RKO (cell line): ENCODE measurements at regions not wholly inside any gene's neighbourhood (a gene's known extent, or its start where the extent isn't known, plus 50 kb on each side); places are given as distances from the start of the nearest gene placed in this dataset.

ENCODE experiments used
- DNase-seq: peaks from one replicate; pipeline ENCODE4 v3.0.0-alpha.2; 2016; ENCODE audit warnings: low spot score

DNA sequence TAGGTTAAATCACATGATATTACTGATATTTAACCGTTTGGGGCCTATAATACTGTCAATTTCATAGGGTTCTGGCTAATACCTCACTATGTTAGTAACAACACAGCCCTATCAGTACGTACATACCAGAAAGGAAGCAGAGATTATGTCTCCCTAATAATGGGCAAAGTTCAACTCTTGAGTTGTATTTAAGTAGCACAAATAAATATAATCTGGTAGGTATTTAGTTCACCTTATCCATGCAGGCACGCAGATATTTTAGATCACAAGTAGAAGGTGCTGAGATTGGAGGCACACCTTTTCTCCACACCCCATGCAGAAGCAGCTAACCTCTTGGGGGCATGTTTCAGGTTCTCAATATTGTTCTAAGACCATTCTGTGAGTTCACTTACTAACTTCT is 118.9 kb downstream of the IRS1 start:
- DNase-seq: no peak

DNA sequence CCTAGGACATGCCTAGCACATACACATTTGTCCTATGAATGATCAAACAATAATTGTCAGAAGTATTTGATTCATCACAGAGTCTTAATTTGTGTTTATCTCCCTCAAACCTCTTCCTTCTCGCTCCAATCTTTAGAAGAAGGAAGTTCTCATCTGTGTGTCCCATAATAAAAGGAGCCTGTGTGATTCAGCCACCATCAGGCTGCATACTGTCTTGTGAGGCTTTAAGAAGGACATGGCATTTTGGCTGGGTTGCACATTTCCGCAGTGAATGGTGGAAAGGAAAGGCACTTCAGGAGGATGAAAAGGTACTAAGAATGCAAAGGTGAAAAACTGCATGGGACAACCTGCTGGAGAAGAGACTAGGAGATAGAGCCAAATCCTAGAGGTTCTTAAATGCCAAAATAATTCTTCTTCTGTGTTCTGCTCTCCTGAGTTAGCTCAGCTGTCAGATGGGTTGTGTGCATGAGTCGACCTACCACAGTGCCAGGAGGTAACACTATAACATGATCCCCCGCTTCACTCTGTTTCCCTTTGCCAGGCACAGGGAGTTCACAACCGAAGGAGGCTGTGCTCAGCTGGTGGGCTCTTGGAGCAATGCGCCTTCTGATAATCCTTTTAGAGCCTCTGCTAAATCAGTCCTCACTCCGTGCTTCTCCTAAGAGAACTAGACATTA is 120.1 kb downstream of the IRS1 start:
- DNase-seq: no peak

DNA sequence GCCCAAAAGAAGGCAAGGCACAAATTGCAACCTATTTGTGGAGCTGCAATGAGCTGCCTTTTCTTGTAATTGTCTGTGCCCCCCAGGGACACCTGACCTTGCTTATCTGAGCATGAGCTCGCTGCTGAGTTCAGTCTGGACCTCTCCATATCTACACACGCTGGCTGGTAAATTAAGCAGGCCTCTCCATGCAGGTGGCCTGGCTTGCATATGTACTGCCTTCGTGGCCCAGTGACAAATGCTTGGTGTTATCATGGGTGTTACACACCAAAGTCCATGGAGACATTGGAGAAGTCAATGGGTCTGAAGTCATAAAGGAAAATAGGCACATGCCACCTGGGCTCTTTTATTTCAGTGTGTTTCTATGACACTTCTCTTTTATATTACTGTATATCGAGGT is 121.2 kb downstream of the IRS1 start:
- DNase-seq: no peak

DNA sequence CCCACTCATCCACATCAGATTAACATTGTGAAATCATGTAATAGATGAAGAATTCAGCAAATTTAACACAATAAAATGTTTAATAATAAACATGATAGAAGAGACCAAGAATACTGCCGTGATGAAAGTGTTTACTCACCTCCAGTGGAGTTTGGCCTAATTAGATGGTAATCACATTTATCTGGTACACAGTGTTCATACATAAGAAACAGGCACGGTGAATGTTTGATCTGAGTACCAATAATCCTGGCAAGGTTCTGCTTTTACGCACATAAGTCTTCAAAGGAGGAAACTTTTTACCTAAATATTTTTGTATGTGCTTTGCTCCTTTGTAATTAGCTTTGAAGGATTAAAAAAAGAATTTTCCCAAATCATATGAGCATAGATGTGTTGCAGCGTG is 122.5 kb downstream of the IRS1 start:
- no peak for DNase-seq

DNA sequence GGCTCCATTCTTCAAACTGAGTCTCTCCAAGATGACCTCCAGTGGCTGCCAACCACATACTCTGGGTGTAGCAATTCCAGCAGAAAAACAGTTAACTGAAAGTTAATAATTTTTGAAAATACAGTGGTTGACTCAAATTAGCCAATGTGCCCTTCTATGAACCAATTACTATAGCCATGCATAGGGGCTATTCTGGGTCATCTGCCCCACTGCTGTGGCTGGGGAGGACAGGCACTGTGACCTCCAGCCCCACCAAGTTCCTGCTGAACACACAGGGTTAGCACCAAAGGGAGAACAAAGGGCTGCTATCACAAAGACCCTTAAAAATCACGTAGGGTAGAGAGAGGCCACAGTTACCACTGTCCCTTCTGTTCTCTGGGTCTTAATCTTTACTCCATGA is 123.0 kb downstream of the IRS1 start:
- DNase-seq: no peak

DNA sequence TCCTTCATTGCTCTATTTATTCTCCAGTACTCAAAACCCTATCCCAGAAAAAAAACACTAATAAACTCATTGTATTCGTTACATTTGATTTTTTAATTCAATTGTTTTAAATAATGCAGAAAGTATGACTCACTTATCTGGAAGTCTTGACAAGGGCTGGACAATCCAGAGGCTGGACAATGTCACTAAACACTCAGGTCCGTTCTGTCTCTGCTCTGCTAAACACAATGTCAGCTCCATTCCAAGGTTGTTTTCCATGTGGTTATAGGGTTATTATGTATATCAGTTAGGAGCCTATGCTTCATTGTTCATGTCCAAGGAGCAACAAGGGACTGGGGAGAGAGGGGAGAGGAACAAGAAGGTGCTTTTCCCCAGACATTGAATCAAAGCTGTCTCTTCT is 125.5 kb downstream of the IRS1 start:
- no peak for DNase-seq

DNA sequence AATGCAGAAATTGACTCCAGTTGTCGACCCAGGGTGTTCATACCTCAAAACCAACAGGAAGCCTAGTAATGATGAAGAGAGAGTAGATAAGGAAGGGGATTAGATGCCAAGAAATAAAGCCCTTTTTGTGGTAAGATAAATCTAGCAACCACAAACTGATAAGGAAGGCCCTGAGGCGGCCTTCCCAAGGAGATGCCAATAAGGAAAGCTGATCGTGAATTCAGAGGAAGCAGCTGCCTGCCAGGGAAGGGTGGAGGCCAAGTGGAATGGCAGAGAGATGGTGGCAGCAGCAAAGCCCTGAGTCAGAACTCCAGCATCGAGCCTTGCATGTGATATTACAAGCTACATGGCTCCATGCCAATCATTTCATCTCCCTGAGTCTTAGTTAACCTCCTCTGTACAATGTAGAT is 126.3 kb downstream of the IRS1 start:
- DNase-seq: peak; percentile 14

DNA sequence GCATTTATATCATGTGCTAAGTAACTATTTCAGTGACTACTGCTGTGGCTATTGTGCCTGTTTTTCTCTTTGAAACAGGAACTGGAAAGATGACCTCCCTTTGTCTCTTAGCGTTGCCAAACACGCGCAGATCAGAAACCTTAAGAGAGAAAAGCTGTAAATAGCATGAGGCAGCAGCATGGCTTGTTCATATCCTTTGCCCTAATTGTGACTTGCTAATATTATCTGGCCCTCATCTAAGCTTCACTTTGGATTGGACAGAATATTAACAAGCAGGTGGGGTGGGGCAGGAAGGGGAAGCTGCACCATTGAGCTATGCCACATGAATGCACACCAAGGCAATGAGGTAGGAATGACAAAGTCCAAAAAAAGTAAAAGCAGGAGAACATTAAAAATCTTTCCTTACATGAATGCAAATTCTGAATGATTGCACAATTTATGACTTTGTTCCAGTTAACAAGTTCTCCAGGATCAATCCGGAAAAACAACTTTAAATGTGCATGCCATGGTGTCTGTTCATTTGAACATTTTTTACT is 128.4 kb downstream of the IRS1 start:
- DNase-seq: no peak

DNA sequence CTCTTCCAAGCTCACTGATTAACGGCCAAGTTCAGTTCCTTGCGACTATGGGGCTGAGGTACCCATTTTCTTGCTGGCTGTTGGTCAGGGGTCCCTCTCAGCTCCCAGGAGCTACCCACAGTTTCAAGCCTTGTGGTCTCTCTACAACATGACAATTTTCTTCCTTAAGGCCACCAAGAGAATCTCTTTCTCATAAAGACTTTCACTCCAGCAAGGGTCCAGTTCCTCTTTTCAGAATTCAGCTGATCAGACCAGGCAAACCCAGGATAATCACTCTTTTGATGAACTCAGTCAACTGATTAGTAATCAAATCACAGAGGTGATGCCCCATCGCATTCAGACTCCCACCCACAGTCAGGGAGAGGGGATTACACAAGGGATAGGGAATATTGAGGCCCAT is 129.7 kb downstream of the IRS1 start:
- no peak for DNase-seq

DNA sequence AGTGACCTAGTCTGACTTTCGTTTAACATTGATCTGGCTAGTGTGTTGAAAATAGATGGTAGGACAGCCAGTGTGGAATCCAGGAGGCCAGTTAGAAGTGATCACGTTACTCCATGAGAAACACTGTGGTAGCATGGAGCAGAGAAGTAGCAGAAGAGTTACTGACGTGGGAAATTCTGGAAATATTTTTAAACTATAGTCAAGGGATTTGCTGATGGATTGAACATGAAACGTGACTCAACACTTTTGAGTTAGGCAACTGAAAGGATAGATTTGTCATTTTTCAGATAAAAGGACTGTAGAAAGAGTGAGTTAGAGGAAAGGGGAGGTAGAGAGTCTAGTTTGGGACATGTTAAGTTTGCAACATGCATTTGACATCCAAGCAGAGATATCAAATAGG is 130.4 kb downstream of the IRS1 start:
- DNase-seq: no peak

DNA sequence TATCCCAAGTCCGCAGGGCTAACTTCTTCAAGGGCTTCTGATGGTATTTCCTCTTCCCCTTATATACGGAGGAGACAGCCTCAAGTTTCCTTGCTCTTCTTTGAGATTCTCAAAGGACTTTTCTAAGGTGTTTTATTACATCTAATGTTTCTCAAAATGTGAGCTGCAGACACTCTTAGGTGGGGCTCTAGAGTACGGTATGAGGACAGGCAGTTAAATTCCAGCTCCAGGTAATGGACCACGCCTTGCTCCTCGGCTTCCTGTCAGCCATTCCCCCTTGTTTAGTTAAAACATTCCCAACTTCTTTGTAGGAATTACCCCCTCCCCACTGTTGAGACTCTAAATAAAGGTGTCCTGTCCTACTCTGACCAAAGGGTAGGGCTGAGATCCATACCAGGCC is 131.9 kb downstream of the IRS1 start:
- DNase-seq: no peak

DNA sequence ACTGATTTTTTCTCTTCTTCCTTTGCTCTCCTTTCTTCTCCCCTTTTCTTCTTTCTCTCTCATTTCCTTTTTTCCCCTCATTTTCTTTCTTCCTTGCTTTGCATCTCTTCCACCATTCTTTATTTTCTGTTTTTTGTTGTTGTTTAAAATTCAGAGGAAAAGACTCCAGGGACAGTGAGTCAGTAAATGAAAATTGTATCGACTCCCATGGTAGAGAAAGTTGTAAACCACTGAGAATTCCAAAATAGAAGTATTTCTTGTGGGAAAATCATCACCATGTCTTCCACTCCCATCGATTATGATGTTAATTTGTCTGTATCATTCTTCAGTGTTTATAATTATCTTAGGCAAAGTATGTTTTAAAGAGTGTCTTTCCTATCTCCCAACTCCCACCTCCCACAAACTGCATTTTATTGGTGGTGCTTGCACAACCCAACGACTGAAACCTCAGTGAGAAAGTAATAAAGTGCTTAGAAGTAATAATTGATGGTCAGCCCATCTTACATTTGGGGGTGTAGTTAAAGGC is 134.3 kb downstream of the IRS1 start:
- DNase-seq: no peak

DNA sequence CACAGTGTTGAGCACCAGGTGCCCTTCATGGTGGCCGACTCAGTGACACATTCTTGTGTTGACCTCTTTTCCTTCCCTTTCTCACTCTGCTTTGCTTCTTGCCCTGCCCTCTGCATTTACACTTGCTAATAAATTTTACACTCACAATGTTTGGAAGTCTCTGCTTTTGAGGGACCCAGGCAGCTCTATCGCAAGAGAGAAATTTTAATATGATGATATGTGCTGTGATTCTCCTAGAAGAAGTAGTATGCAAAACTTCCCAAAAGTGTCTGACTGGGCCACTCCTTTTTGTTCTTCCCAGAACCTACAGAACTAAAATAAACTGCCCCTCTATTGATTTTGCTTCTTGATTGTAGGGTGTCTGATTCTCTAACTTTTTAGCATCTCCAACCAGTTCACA is 135.0 kb downstream of the IRS1 start:
- DNase-seq: no peak

DNA sequence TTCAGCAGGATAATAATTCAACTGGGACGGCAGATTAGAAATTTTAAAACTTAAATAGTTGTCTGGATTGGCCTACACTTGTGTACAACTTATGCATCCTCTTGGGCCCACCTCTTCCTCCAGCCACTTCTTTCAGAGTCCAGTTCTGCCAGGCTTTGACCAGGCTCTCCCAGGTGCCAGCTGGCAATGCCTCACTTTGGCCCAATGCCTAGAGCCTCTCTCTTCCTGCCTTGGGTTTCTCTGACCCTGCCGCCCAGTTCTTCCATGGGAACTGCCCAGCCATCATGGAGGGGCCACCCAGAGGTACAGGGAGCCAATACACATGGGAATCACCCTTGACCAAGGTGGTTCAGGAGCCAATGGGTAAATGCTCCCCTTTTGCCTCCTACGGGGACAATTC is 135.5 kb downstream of the IRS1 start:
- no peak for DNase-seq

DNA sequence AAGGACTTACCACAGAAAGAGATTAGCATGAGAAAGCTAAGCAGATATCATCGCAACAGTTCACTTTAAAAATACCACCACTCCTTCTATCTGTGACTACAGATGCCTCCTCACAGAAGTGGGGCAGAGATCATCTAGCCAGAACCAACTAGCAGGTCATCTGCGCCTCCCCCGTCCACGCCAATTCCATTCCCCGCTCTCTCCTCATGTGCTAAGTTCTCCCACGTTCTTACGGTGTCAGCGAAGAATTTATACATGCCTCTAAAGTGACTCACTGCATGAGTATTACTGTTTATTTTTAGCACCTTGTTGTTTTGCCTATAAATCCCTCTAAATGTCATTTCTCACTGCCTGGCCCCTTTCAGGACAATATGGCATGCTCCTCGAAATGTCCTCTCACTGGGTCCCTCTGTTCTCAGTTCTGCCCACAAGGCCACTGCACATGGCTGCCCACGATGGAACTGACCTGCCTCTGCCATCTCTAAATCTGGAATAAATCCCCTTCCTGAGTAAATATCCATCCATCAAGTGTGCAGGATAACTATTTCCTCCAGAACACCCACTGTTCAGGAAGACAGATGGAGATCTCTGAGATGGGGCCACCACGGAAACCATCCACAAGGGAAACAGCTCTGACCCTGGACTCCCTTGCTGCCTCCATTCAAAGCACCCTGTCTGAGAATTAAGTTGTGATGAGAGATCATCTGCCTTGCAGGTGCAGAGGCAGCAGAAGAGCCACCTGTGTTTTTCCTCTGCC is 137.7 kb downstream of the IRS1 start:
- DNase-seq: peak; percentile 88

DNA sequence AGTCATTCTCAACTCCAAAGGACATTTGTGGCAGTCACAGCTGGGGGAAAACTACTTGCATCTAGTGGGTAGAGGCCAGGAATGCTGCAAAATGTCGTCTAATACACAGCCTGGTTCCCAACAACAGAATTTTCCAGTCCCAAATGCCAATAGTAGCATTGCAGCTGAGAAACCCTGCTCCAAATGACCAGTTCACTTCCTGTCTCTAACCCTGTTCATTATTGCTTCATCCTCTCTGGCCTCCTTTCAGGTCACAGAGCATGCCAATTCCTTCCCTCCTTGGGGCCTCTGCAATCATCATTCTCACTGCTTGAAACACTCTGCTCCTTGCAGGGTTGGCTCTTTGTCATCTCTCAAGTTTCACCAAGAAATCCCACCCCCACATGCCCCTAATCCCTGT is 139.1 kb downstream of the IRS1 start:
- peak; percentile 11 for DNase-seq

DNA sequence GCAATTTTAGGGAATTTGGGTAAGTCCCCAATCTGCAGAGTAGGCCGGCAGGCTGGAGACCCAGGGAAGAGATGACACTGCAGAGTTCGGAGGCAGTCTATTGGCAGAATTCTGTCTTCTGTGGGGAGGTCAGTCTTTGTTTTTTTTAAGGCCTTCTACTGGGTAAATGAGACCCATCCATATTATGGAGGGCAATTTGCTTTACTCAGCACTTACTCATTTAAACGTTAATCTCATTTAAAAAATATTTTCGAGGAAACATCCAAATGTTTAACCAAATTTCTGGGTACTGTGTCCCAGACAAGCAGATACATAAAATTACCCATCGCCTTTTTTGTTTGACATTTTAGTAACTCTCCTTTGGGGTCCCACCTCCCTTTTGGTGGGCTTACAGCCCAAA is 139.5 kb downstream of the IRS1 start:
- no peak for DNase-seq

DNA sequence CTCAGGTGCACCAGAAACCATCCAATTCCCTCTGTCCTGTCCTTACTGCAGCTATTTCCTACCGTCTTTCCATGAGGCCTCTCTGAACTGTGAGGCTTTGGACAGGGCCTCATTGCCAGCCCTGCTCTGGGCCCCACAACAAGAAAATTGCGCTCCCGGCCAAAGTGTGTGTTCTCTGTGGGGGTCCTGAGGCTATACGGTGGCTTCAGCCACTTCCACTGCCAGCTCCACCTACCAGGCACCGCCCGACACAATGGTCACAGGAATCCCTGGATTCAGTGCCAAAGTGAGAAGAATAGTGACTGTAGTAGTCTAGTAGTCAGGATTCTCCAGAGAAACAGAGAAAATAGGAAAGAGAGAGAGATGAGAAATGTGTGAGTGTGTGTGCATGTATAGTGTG is 140.2 kb downstream of the IRS1 start:
- DNase-seq: no peak

DNA sequence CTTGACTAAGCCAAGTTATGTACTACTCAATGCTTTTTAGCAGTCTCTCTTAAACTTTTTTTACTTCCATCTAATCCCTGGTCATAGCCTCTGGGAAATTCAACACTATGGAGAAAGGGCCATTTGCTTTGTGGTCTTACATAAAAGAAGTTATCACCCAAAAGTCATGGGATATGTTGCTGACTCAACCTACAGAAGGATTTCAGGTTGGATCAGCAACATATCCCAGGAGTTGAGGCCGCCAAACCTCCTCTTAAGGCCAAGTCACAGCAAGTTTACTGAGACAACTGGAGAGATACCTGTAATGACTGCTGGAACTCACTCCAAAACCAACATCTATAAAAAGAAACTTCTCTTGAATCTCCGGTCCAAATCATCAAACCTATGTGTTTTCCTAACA is 141.1 kb downstream of the IRS1 start:
- no peak for DNase-seq

DNA sequence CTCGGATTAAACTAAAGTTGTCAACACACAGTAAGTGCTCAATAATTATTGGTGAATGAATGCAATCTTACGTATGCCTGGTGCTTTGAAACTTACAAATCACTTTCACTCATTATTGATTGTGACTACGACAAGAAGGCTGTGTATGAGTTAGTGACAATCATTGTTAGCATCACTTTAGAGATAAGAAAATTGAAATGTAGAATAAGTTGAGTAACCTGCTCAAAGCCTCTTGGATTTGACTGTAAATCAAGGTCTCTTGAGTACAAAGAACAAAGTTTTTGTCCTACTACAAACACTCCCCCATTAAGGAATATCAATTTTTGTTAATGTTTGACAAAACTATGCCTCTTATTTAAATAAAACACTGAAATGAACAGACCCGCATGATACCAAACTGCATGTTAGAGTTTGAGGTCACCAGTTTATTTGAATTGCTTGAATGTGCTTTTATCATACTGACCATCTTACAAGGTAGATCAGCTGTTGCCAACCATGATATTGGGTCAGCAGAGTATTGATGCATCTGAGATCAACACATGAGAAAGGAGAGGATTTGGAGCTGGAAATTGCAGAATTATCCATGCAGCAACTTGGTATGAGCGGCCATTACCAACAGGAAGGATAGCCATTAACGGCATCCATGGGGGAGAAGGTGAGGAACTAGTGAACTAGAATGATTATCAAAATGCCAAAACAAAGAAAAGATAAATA is 142.1 kb downstream of the IRS1 start:
- no peak for DNase-seq

DNA sequence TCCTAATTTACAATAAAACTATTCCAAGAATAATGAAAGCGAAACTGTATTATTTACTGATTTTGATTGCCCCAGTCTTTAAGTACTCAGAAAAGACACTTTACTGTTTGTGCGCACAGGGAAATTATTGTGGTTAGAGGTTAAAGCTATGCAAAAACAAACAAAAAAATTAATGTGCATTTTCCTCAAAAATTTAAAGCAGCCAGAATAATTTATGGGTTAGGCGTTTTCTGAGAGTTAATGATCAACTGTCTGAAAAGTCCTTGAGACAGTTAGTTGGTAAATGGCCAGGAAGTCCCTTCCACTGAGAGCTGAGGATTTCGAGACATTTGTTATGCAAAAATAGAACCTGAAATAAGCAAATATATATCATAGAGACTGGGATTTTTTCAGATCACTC is 143.3 kb downstream of the IRS1 start:
- no peak for DNase-seq

DNA sequence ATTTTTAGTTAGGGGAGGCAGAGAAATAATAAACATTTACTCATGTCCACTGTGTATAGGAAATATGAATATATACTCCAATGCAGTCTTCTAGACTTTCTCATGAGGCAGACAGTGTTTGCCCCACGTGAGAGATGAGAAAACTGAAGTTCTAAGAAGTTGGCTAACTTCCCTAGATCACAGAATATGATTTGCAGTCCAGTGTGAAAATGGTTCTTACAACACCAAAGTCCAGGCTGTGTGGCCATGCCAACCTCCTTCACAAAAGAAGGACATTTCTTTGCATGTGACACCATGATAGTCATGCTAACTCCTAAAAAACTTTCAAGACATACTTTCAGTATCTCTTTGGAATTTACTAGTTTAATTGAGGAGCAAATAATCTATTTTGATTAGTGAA is 143.7 kb downstream of the IRS1 start:
- no peak for DNase-seq
